Natural killer cell treated with Interleukin-12 subunit alpha and Interleukin-12 subunit beta and Interleukin-15 and Interleukin-18, amount 100 ng/mL, for 72 hours (primary cell): ENCODE measurements at regions not wholly inside any gene's neighbourhood (a gene's known extent, or its start where the extent isn't known, plus 50 kb on each side); places are given as distances from the start of the nearest gene placed in this dataset.

Experiments
- ATAC-seq, 2 donors: fragments of 150-1000 bp; cut with Tn5 transposase in 1 of 2; sonication (Bioruptor Pico), chemical (Tn5 transposase) in 1 of 2; 2 replicates each; pipeline ENCODE4 v1.10.0; 2021
- DNase-seq: peaks from one replicate; pipeline ENCODE4 v3.0.0; 2022; ENCODE audit warnings: low spot score
- H3K27ac Mint-ChIP-seq, 2 donors: 1 replicate in 1 of 2; 2 replicates in 1 of 2; pipeline ENCODE4 v1.8.0; 2022; ENCODE audit warnings: mixed read lengths in 2 of 2, mild to moderate bottlenecking in 1 of 2, moderate library complexity in 1 of 2
- H3K27me3 Mint-ChIP-seq, 2 donors: 1 replicate in 1 of 2; 2 replicates in 1 of 2; pipeline ENCODE4 v1.8.0; 2022; ENCODE audit warnings: mixed read lengths in 2 of 2
- H3K36me3 Mint-ChIP-seq: one replicate; pipeline ENCODE4 v1.8.0; 2022; ENCODE audit warnings: mixed read lengths
- H3K4me1 Mint-ChIP-seq, 2 donors: 1 replicate in 1 of 2; 2 replicates in 1 of 2; pipeline ENCODE4 v1.8.0; 2022; ENCODE audit warnings: low read depth in 2 of 2, mixed read lengths in 2 of 2, mild to moderate bottlenecking in 1 of 2
- H3K4me3 Mint-ChIP-seq: one replicate; pipeline ENCODE4 v1.8.0; 2022; ENCODE audit warnings: mixed read lengths
- H3K9me3 Mint-ChIP-seq: 2 replicates; pipeline ENCODE4 v1.8.0; 2022; ENCODE audit warnings: mixed read lengths

GRCh38 chr9:14529629-14530028 lies 163.6 kb downstream of the ZDHHC21 start:
- H3K36me3 Mint-ChIP-seq: no peaks in the 10 kb centered on the region
- H3K4me1 Mint-ChIP-seq: no peaks in the 10 kb centered on the region
- H3K27ac Mint-ChIP-seq: no peak overlapping the region

GRCh38 chr9:14529054-14529453 lies 164.2 kb downstream of the ZDHHC21 start:
- H3K4me1 Mint-ChIP-seq: no peaks in the 10 kb centered on the region
- H3K27ac Mint-ChIP-seq: no peak overlapping the region
- peaks cover 4 to 7% of the 10 kb centered on the region in 2 donors for H3K27me3 Mint-ChIP-seq
- no peaks in the 10 kb centered on the region for H3K9me3 Mint-ChIP-seq
- H3K4me3 Mint-ChIP-seq: no peak overlapping the region
- no peak for ATAC-seq
- DNase-seq: no peak
- no peaks in the 10 kb centered on the region for H3K36me3 Mint-ChIP-seq

More at GRCh38 chr9:14529629-14530028, 163.6 kb downstream of the ZDHHC21 start:
- Mint-ChIP-seq H3K9me3 (no peaks in the 10 kb centered on the region), H3K4me3 (no peak overlapping the region), H3K27me3 (peaks cover 4 to 7% of the 10 kb centered on the region in 2 donors)
- no peak for ATAC-seq
- DNase-seq: no peak

GRCh38 chr9:14526504-14526903 lies 166.7 kb downstream of the ZDHHC21 start:
- no peak for ATAC-seq
- no peaks in the 10 kb centered on the region for H3K4me1 Mint-ChIP-seq
- H3K9me3 Mint-ChIP-seq: no peaks in the 10 kb centered on the region

GRCh38 chr9:14525856-14526255 lies 167.4 kb downstream of the ZDHHC21 start:
- no peaks in the 10 kb centered on the region for H3K9me3 Mint-ChIP-seq
- H3K27me3 Mint-ChIP-seq: peaks cover 4 to 5% of the 10 kb centered on the region in 2 donors
- ATAC-seq (no peak), DNase-seq (no peak)
- H3K4me1 Mint-ChIP-seq: no peaks in the 10 kb centered on the region
- no peaks in the 10 kb centered on the region for H3K36me3 Mint-ChIP-seq
- no peak overlapping the region for H3K27ac Mint-ChIP-seq
- no peak overlapping the region for H3K4me3 Mint-ChIP-seq

More at GRCh38 chr9:14526504-14526903, 166.7 kb downstream of the ZDHHC21 start:
- Mint-ChIP-seq H3K36me3 (no peaks in the 10 kb centered on the region), H3K27ac (no peak overlapping the region), H3K27me3 (peaks cover 4 to 5% of the 10 kb centered on the region in 2 donors), H3K4me3 (no peak overlapping the region)
- no peak for DNase-seq

GRCh38 chr9:14524873-14525515 lies 168.2 kb downstream of the ZDHHC21 start:
- Mint-ChIP-seq H3K4me1 (no peaks in the 10 kb centered on the region), H3K9me3 (no peaks in the 10 kb centered on the region), H3K4me3 (no peak overlapping the region), H3K27me3 (peaks cover 2 to 4% of the 10 kb centered on the region in 2 donors), H3K27ac (no peak overlapping the region), H3K36me3 (no peaks in the 10 kb centered on the region)
- no peak for ATAC-seq
- DNase-seq: no peak

- Mint-ChIP-seq H3K27me3 (peaks cover 1 to 2% of the 10 kb centered on the region in 2 donors), H3K4me1 (no peaks in the 10 kb centered on the region), H3K4me3 (no peak overlapping the region), H3K27ac (no peak overlapping the region), H3K9me3 (no peaks in the 10 kb centered on the region), H3K36me3 (no peaks in the 10 kb centered on the region)
- ATAC-seq: no peak
- no peak for DNase-seq
These were observed 169.7 kb downstream of the ZDHHC21 start for GRCh38 chr9:14523545-14523944.

GRCh38 chr9:14522627-14523379 lies 170.4 kb downstream of the ZDHHC21 start:
- Mint-ChIP-seq H3K4me1 (no peaks in the 10 kb centered on the region), H3K27ac (no peak overlapping the region), H3K4me3 (no peak overlapping the region), H3K9me3 (no peaks in the 10 kb centered on the region), H3K36me3 (no peaks in the 10 kb centered on the region), H3K27me3 (peaks cover 0 to 2% of the 10 kb centered on the region in 2 donors)
- DNase-seq (no peak), ATAC-seq (no peak)

- Mint-ChIP-seq H3K27ac (no peak overlapping the region), H3K36me3 (no peaks in the 10 kb centered on the region), H3K9me3 (no peaks in the 10 kb centered on the region), H3K4me3 (no peak overlapping the region), H3K27me3 (no peaks in the 10 kb centered on the region), H3K4me1 (no peaks in the 10 kb centered on the region)
- DNase-seq: no peak
- no peak for ATAC-seq
These were observed 172.9 kb downstream of the ZDHHC21 start for GRCh38 chr9:14520341-14520740.

- Mint-ChIP-seq H3K4me1 (no peaks in the 10 kb centered on the region), H3K9me3 (no peaks in the 10 kb centered on the region), H3K36me3 (no peaks in the 10 kb centered on the region), H3K4me3 (no peak overlapping the region), H3K27ac (no peak overlapping the region), H3K27me3 (peaks cover 0 to 7% of the 10 kb centered on the region in 2 donors)
- DNase-seq (no peak), ATAC-seq (no peak)
These were observed 175.9 kb downstream of the ZDHHC21 start for GRCh38 chr9:14517154-14517906.

GRCh38 chr9:14516656-14517055 lies 176.6 kb downstream of the ZDHHC21 start:
- H3K9me3 Mint-ChIP-seq: no peaks in the 10 kb centered on the region
- H3K4me3 Mint-ChIP-seq: no peak overlapping the region
- H3K36me3 Mint-ChIP-seq: no peaks in the 10 kb centered on the region
- ATAC-seq (no peak), DNase-seq (no peak)
- H3K27me3 Mint-ChIP-seq: peaks cover 0 to 7% of the 10 kb centered on the region in 2 donors
- no peaks in the 10 kb centered on the region for H3K4me1 Mint-ChIP-seq
- H3K27ac Mint-ChIP-seq: no peak overlapping the region

- Mint-ChIP-seq H3K36me3 (no peaks in the 10 kb centered on the region), H3K27ac (no peak overlapping the region), H3K4me1 (no peaks in the 10 kb centered on the region), H3K4me3 (no peak overlapping the region), H3K9me3 (no peaks in the 10 kb centered on the region), H3K27me3 (peaks cover 0 to 7% of the 10 kb centered on the region in 2 donors)
- DNase-seq (no peak), ATAC-seq (no peak)
These were observed 177.5 kb downstream of the ZDHHC21 start for GRCh38 chr9:14515571-14516198.

- Mint-ChIP-seq H3K9me3 (no peaks in the 10 kb centered on the region), H3K36me3 (no peaks in the 10 kb centered on the region), H3K4me1 (no peaks in the 10 kb centered on the region), H3K27ac (no peak overlapping the region), H3K4me3 (no peak overlapping the region), H3K27me3 (peaks cover 0 to 7% of the 10 kb centered on the region in 2 donors)
- ATAC-seq (no peak), DNase-seq (no peak)
These were observed 178.2 kb downstream of the ZDHHC21 start for GRCh38 chr9:14515049-14515448.

GRCh38 chr9:14512942-14513341 lies 180.3 kb downstream of the ZDHHC21 start:
- H3K27me3 Mint-ChIP-seq: peaks cover 0 to 7% of the 10 kb centered on the region in 2 donors
- no peaks in the 10 kb centered on the region for H3K9me3 Mint-ChIP-seq
- H3K4me3 Mint-ChIP-seq: no peak overlapping the region
- no peak overlapping the region for H3K27ac Mint-ChIP-seq
- no peak for DNase-seq
- H3K36me3 Mint-ChIP-seq: no peaks in the 10 kb centered on the region
- no peaks in the 10 kb centered on the region for H3K4me1 Mint-ChIP-seq
- ATAC-seq: no peak
